ENCODE measurements at regions not wholly inside any gene's neighbourhood (a gene's known extent, or its start where the extent isn't known, plus 50 kb on each side); places are given as distances from the start of the nearest gene placed in this dataset.

- Mint-ChIP-seq H3K36me3 (ENCODE audit: low read depth) (no peaks in the 10 kb centered on the region), H3K27me3 (no peaks in the 10 kb centered on the region), H3K9me3 (peaks cover 6% of the 10 kb centered on the region), H3K4me3 (no peak overlapping the region), H3K4me1 (no peaks in the 10 kb centered on the region), H3K27ac (no peak overlapping the region)
- ATAC-seq (replicated peaks), result no peak
These were observed 269.6 kb downstream of the MN1 start for GRCh38 chr22:27531782-27532530.

- H3K4me1 Mint-ChIP-seq, result no peaks in the 10 kb centered on the region
- H3K9me3 Mint-ChIP-seq, result peaks cover 6% of the 10 kb centered on the region
- H3K27me3 Mint-ChIP-seq, result no peaks in the 10 kb centered on the region
- no peak for ATAC-seq (replicated peaks)
- H3K4me3 Mint-ChIP-seq, result no peak overlapping the region
- H3K36me3 Mint-ChIP-seq (ENCODE audit: low read depth), result no peaks in the 10 kb centered on the region
- H3K27ac Mint-ChIP-seq, result no peak overlapping the region
These were observed 268.3 kb downstream of the MN1 start for GRCh38 chr22:27533105-27533745.

- Mint-ChIP-seq H3K27ac (no peak overlapping the region), H3K27me3 (no peaks in the 10 kb centered on the region), H3K9me3 (peaks cover 6% of the 10 kb centered on the region), H3K36me3 (ENCODE audit: low read depth) (no peaks in the 10 kb centered on the region), H3K4me3 (no peak overlapping the region), H3K4me1 (no peaks in the 10 kb centered on the region)
- no peak for ATAC-seq (replicated peaks)
These were observed 266.8 kb downstream of the MN1 start for GRCh38 chr22:27534720-27535125.

- Mint-ChIP-seq H3K4me3 (no peak overlapping the region), H3K9me3 (peaks cover 6% of the 10 kb centered on the region), H3K27me3 (no peaks in the 10 kb centered on the region), H3K36me3 (ENCODE audit: low read depth) (no peaks in the 10 kb centered on the region), H3K27ac (no peak overlapping the region), H3K4me1 (no peaks in the 10 kb centered on the region)
- ATAC-seq (replicated peaks), result no peak
These were observed 266.1 kb downstream of the MN1 start for GRCh38 chr22:27535452-27535851.

GRCh38 chr22:27537501-27537900, 264.1 kb downstream of the MN1 start:
- no peak for ATAC-seq (replicated peaks)
- Mint-ChIP-seq H3K4me3 (no peak overlapping the region), H3K36me3 (ENCODE audit: low read depth) (no peaks in the 10 kb centered on the region), H3K27ac (no peak overlapping the region), H3K9me3 (no peaks in the 10 kb centered on the region), H3K27me3 (no peaks in the 10 kb centered on the region), H3K4me1 (no peaks in the 10 kb centered on the region)

- H3K9me3 Mint-ChIP-seq, result no peaks in the 10 kb centered on the region
- no peak for ATAC-seq (replicated peaks)
- H3K36me3 Mint-ChIP-seq (ENCODE audit: low read depth), result no peaks in the 10 kb centered on the region
- H3K27ac Mint-ChIP-seq, result no peak overlapping the region
- H3K4me3 Mint-ChIP-seq, result no peak overlapping the region
- H3K4me1 Mint-ChIP-seq, result no peaks in the 10 kb centered on the region
- H3K27me3 Mint-ChIP-seq, result peaks cover 3% of the 10 kb centered on the region
These were observed 262.9 kb downstream of the MN1 start for GRCh38 chr22:27538666-27539065.

- no peak for ATAC-seq (replicated peaks)
- Mint-ChIP-seq H3K27ac (no peak overlapping the region), H3K36me3 (ENCODE audit: low read depth) (no peaks in the 10 kb centered on the region), H3K27me3 (peaks cover 9% of the 10 kb centered on the region), H3K9me3 (no peaks in the 10 kb centered on the region), H3K4me1 (no peaks in the 10 kb centered on the region), H3K4me3 (no peak overlapping the region)
These were observed 261.3 kb downstream of the MN1 start for GRCh38 chr22:27540247-27540646.

- H3K36me3 Mint-ChIP-seq (ENCODE audit: low read depth), result no peaks in the 10 kb centered on the region
- no peak overlapping the region for H3K4me3 Mint-ChIP-seq
- H3K9me3 Mint-ChIP-seq, result no peaks in the 10 kb centered on the region
- no peaks in the 10 kb centered on the region for H3K4me1 Mint-ChIP-seq
- ATAC-seq (replicated peaks), result no peak
- H3K27ac Mint-ChIP-seq, result no peak overlapping the region
- H3K27me3 Mint-ChIP-seq, result peaks cover 14% of the 10 kb centered on the region
These were observed 260.7 kb downstream of the MN1 start for GRCh38 chr22:27540656-27541396.

GRCh38 chr22:27541836-27542235, 259.7 kb downstream of the MN1 start:
- H3K4me3 Mint-ChIP-seq, result no peak overlapping the region
- H3K27me3 Mint-ChIP-seq, result peaks cover 19% of the 10 kb centered on the region
- ATAC-seq (replicated peaks), result no peak
- no peaks in the 10 kb centered on the region for H3K9me3 Mint-ChIP-seq
- H3K4me1 Mint-ChIP-seq, result no peaks in the 10 kb centered on the region
- H3K36me3 Mint-ChIP-seq (ENCODE audit: low read depth), result no peaks in the 10 kb centered on the region
- no peak overlapping the region for H3K27ac Mint-ChIP-seq

- H3K9me3 Mint-ChIP-seq, result no peaks in the 10 kb centered on the region
These were observed 259.0 kb downstream of the MN1 start for GRCh38 chr22:27542602-27543001.

GRCh38 chr22:27543460-27543859, 258.1 kb downstream of the MN1 start:
- Mint-ChIP-seq H3K9me3 (no peaks in the 10 kb centered on the region), H3K4me1 (no peaks in the 10 kb centered on the region), H3K27me3 (peaks cover 19% of the 10 kb centered on the region), H3K4me3 (no peak overlapping the region), H3K36me3 (ENCODE audit: low read depth) (no peaks in the 10 kb centered on the region), H3K27ac (no peak overlapping the region)
- ATAC-seq (replicated peaks), result no peak

More at GRCh38 chr22:27542602-27543001, 259.0 kb downstream of the MN1 start:
- Mint-ChIP-seq H3K36me3 (ENCODE audit: low read depth) (no peaks in the 10 kb centered on the region), H3K27me3 (peaks cover 19% of the 10 kb centered on the region), H3K4me3 (no peak overlapping the region), H3K4me1 (no peaks in the 10 kb centered on the region), H3K27ac (no peak overlapping the region)
- ATAC-seq (replicated peaks), result no peak

- no peak overlapping the region for H3K27ac Mint-ChIP-seq
- no peak overlapping the region for H3K4me3 Mint-ChIP-seq
- no peak for ATAC-seq (replicated peaks)
- peaks cover 19% of the 10 kb centered on the region for H3K27me3 Mint-ChIP-seq
- H3K9me3 Mint-ChIP-seq, result no peaks in the 10 kb centered on the region
- no peaks in the 10 kb centered on the region for H3K4me1 Mint-ChIP-seq
- H3K36me3 Mint-ChIP-seq (ENCODE audit: low read depth), result no peaks in the 10 kb centered on the region
These were observed 256.5 kb downstream of the MN1 start for GRCh38 chr22:27545085-27545484.

GRCh38 chr22:27546157-27546935, 255.2 kb downstream of the MN1 start:
- no peaks in the 10 kb centered on the region for H3K9me3 Mint-ChIP-seq
- H3K36me3 Mint-ChIP-seq (ENCODE audit: low read depth), result no peaks in the 10 kb centered on the region
- no peak overlapping the region for H3K4me3 Mint-ChIP-seq
- peaks cover 19% of the 10 kb centered on the region for H3K27me3 Mint-ChIP-seq
- no peak for ATAC-seq (replicated peaks)
- H3K4me1 Mint-ChIP-seq, result no peaks in the 10 kb centered on the region
- H3K27ac Mint-ChIP-seq, result no peak overlapping the region

GRCh38 chr22:27551402-27551801, 250.2 kb downstream of the MN1 start:
- no peak overlapping the region for H3K4me3 Mint-ChIP-seq

More at GRCh38 chr22:27551402-27551801, 250.2 kb downstream of the MN1 start:
- no peak for ATAC-seq (replicated peaks)
- Mint-ChIP-seq H3K27ac (no peak overlapping the region), H3K4me1 (no peaks in the 10 kb centered on the region), H3K27me3 (peaks cover 10% of the 10 kb centered on the region), H3K36me3 (ENCODE audit: low read depth) (no peaks in the 10 kb centered on the region), H3K9me3 (no peaks in the 10 kb centered on the region)
